Neural cell (in vitro differentiated cells): ENCODE measurements at regions not wholly inside any gene's neighbourhood (a gene's known extent, or its start where the extent isn't known, plus 50 kb on each side); places are given as distances from the start of the nearest gene placed in this dataset.

Experiments used
- CTCF ChIP-seq: fragments of 450-650 bp; IDR thresholded peaks from 2 replicates; pipeline ENCODE4 v1.5.1; 2014; ENCODE audit warnings: antibody characterized with exemption, mild to moderate bottlenecking, moderate library complexity; ENCODE audit not compliant: poor library complexity, severe bottlenecking
- EZH2 ChIP-seq: fragments of 200-600, 300-800 bp; shearing (Covaris generic), sonication (generic); IDR thresholded peaks from 2 replicates; pipeline ENCODE4 v1.6.1; 2014; ENCODE audit warnings: antibody characterized with exemption, low read length, borderline replicate concordance, mild to moderate bottlenecking; ENCODE audit not compliant: insufficient read depth, poor library complexity, severe bottlenecking
- TAF1 ChIP-seq: IDR thresholded peaks from 2 replicates; pipeline ENCODE4 v1.6.1; 2012; ENCODE audit warnings: low read depth

DNA sequence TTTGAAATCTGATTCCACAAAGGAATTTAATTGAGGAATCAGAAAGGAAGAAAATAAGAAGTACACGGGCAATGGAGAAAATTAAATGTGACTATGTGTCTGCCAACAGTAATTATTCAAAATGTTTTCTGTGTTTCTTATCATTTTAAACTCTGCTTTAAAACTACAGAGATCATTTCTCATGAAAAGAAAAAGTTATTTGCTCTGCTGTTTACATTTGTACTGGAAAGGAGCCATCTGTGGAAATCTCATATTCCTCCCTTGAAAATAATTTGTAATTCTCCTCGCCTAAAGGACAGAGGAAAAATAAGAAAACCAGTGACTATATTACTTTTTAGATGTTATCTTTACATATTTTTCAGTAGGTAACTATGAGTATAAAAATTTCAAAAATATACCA lies 181.9 kb upstream of the MEIS1 start:
- TF ChIP-seq CTCF (no peak), EZH2 (no peak), TAF1 (no peak)
